GM23338 (cell line): ENCODE measurements at regions not wholly inside any gene's neighbourhood (a gene's known extent, or its start where the extent isn't known, plus 50 kb on each side); places are given as distances from the start of the nearest gene placed in this dataset.

ENCODE experiments used
- ATAC-seq: fragments of 200-7000 bp; cut with Tn5 transposase; 3 replicates; pipeline ENCODE4 v1.9.1; 2020
- DNase-seq: peaks from one replicate; pipeline ENCODE4 v3.0.0-alpha.2; 2015; ENCODE audit warnings: low spot score
- H2AFZ ChIP-seq: fragments of 200-600 bp; sonication (generic); 2 replicates; pipeline ENCODE4 v1.8.0; 2016; ENCODE audit warnings: antibody characterized with exemption, mild to moderate bottlenecking, moderate library complexity
- H3F3A ChIP-seq: fragments of 200-600 bp; sonication (generic); replicated peaks from 2 replicates; pipeline ENCODE4 v1.8.0; 2017; ENCODE audit warnings: antibody characterized with exemption, mixed run types, low read depth
- H3K27ac ChIP-seq: fragments of 200-600 bp; sonication (generic); 2 replicates; pipeline ENCODE4 v1.6.1; 2016; ENCODE audit warnings: low read depth
- H3K27me3 ChIP-seq: fragments of 200-600 bp; sonication (generic); 2 replicates; pipeline ENCODE4 v1.8.0; 2016; ENCODE audit warnings: mild to moderate bottlenecking, mixed run types, moderate library complexity; ENCODE audit not compliant: insufficient read depth
- H3K36me3 ChIP-seq: fragments of 200-600 bp; sonication (generic); 2 replicates; pipeline ENCODE4 v1.8.0; 2016; ENCODE audit warnings: mild to moderate bottlenecking; ENCODE audit not compliant: insufficient read depth
- H3K4me1 ChIP-seq: fragments of 200-600 bp; sonication (generic); 2 replicates; pipeline ENCODE4 v1.8.0; 2016; ENCODE audit warnings: mild to moderate bottlenecking, moderate library complexity; ENCODE audit not compliant: insufficient read depth
- H3K4me2 ChIP-seq: fragments of 200-600 bp; sonication (generic); 2 replicates; pipeline ENCODE4 v1.7.1; 2017; ENCODE audit warnings: mixed run types
- H3K4me3 ChIP-seq: fragments of 200-600 bp; sonication (generic); 2 replicates; pipeline ENCODE4 v1.6.1; 2016; ENCODE audit warnings: mixed run types
- H3K79me2 ChIP-seq: fragments of 200-600 bp; sonication (generic); replicated peaks from 2 replicates; pipeline ENCODE4 v1.8.0; 2017; ENCODE audit warnings: mild to moderate bottlenecking; ENCODE audit not compliant: insufficient read depth
- H3K9me2 ChIP-seq: fragments of 200-600 bp; sonication (generic); 2 replicates; pipeline ENCODE4 v1.8.0; 2017; ENCODE audit not compliant: insufficient read depth
- H4K20me1 ChIP-seq: fragments of 200-600 bp; sonication (generic); replicated peaks from 2 replicates; pipeline ENCODE4 v1.8.0; 2017; ENCODE audit warnings: mild to moderate bottlenecking; ENCODE audit not compliant: insufficient read depth
- H3K27ac Mint-ChIP-seq: 2 replicates; pipeline ENCODE4 v1.8.0; 2020; ENCODE audit warnings: inconsistent platforms, mild to moderate bottlenecking, moderate library complexity, mixed read lengths
- H3K27me3 Mint-ChIP-seq: 3 replicates; pipeline ENCODE4 v1.8.0; 2022; ENCODE audit warnings: low read depth, mild to moderate bottlenecking, moderate library complexity, mixed read lengths, inconsistent platforms; ENCODE audit not compliant: insufficient read depth, poor library complexity
- H3K36me3 Mint-ChIP-seq: 3 replicates; pipeline ENCODE4 v1.8.0; 2021; ENCODE audit warnings: low read depth, mild to moderate bottlenecking, inconsistent platforms, moderate library complexity, mixed read lengths
- H3K4me1 Mint-ChIP-seq: 3 replicates; pipeline ENCODE4 v1.8.0; 2020; ENCODE audit warnings: mild to moderate bottlenecking, inconsistent platforms, mixed read lengths
- H3K4me3 Mint-ChIP-seq: 3 replicates; pipeline ENCODE4 v1.8.0; 2021; ENCODE audit warnings: moderate library complexity, mild to moderate bottlenecking, inconsistent platforms, mixed read lengths
- H3K9me3 Mint-ChIP-seq: 3 replicates; pipeline ENCODE4 v1.8.0; 2020; ENCODE audit warnings: moderate library complexity, mild to moderate bottlenecking, inconsistent platforms, mixed read lengths
- CREB1 ChIP-seq: fragments of 250-450 bp; sonication (Bioruptor Pico); IDR thresholded peaks from 2 replicates; pipeline ENCODE4 v1.5.0; 2020; ENCODE audit warnings: low read depth, mild to moderate bottlenecking, moderate library complexity
- CTCF ChIP-seq, 2 experiments: fragments of 200-600 bp in 1 of 2; sonication (generic) in 1 of 2; conservative IDR thresholded peaks; 2 replicates each; pipeline versions ENCODE4 v1.5.1 to v1.6.1; 2016 to 2017; ENCODE audit warnings: antibody characterized with exemption in 2 of 2, low read depth in 2 of 2, mild to moderate bottlenecking in 2 of 2, moderate library complexity in 1 of 2
- ETS1 ChIP-seq: IDR thresholded peaks from 2 replicates; pipeline ENCODE4 v1.6.1; 2016; ENCODE audit warnings: antibody characterized with exemption
- EZH2 ChIP-seq: fragments of 200-600 bp; sonication (generic); IDR thresholded peaks from one replicate; pipeline ENCODE4 v1.8.0; 2017; ENCODE audit warnings: antibody characterized with exemption, mild to moderate bottlenecking, low read depth; ENCODE audit not compliant: unreplicated experiment
- EZH2phosphoT487 ChIP-seq: fragments of 200-600 bp; sonication (generic); IDR thresholded peaks from one replicate; pipeline ENCODE4 v1.8.1; 2018; ENCODE audit warnings: antibody characterized with exemption; ENCODE audit not compliant: unreplicated experiment
- NANOG ChIP-seq: IDR thresholded peaks from 2 replicates; pipeline ENCODE4 v1.6.1; 2016; ENCODE audit warnings: antibody characterized with exemption, borderline replicate concordance
- REST ChIP-seq: IDR thresholded peaks from one replicate; pipeline ENCODE4 v1.6.1; 2018; ENCODE audit warnings: antibody characterized with exemption; ENCODE audit not compliant: unreplicated experiment
- STAT1 ChIP-seq: IDR thresholded peaks from one replicate; pipeline ENCODE4 v1.6.1; 2016; ENCODE audit warnings: antibody characterized with exemption; ENCODE audit not compliant: unreplicated experiment
- ZNF114 ChIP-seq: fragments of 250-450 bp; sonication (Bioruptor Pico); IDR thresholded peaks from 2 replicates; pipeline ENCODE4 v1.5.0; 2020; ENCODE audit warnings: mild to moderate bottlenecking, moderate library complexity
- ZNF462 ChIP-seq: fragments of 250-450 bp; sonication (Bioruptor Pico); IDR thresholded peaks from 2 replicates; pipeline ENCODE4 v1.5.0; 2020; ENCODE audit warnings: mild to moderate bottlenecking, moderate library complexity

- Mint-ChIP-seq H3K27ac (peak overlapping the region; percentile 52; the same call in 1 of the 2 replicates), H3K9me3 (no peaks in the 10 kb centered on the region)
Measured at GRCh38 chr16:87044829-87045228, 272.4 kb downstream of the C16orf95 start.

More at GRCh38 chr16:87044829-87045228, 272.4 kb downstream of the C16orf95 start:
- H3K4me1 ChIP-seq, result peaks cover 7% of the 10 kb centered on the region; the same call in 1 of the 2 replicates
- H3K4me3 ChIP-seq, result no peak overlapping the region
- H3K4me2 ChIP-seq, result no peak overlapping the region
- H3K9me2 ChIP-seq, result no peaks in the 10 kb centered on the region
- Mint-ChIP-seq H3K27me3 (peaks cover 12% of the 10 kb centered on the region), H3K36me3 (no peaks in the 10 kb centered on the region), H3K4me3 (no peak overlapping the region), H3K4me1 (peaks cover 23% of the 10 kb centered on the region)
- TF ChIP-seq ETS1 (no peak), CTCF (conservative IDR thresholded peaks at IDR 0.05; ENCODE audit: low read depth in 2 of 2) (no peak), EZH2 (no peak), STAT1 (no peak), CREB1 (no peak), ZNF114 (CRISPR knock-in tag) (no peak), ZNF462 (CRISPR knock-in tag) (no peak), NANOG (no peak), REST (no peak), EZH2phosphoT487 (no peak)
- peak overlapping the region; percentile 74 for H2AFZ ChIP-seq
- H4K20me1 ChIP-seq, result no peaks in the 10 kb centered on the region
- H3K27ac ChIP-seq, result no peak overlapping the region
- H3K36me3 ChIP-seq, result no peaks in the 10 kb centered on the region
- H3K79me2 ChIP-seq, result no peaks in the 10 kb centered on the region
- H3K27me3 ChIP-seq, result no peaks in the 10 kb centered on the region
- no peaks in the 10 kb centered on the region for H3F3A ChIP-seq
- ATAC-seq, result no peak
- no peak for DNase-seq
